H1 (cell line): ENCODE measurements at regions not wholly inside any gene's neighbourhood (a gene's known extent, or its start where the extent isn't known, plus 50 kb on each side); places are given as distances from the start of the nearest gene placed in this dataset.

ENCODE experiments used
- CTCF ChIA-PET: fragments of 300-600 bp; sonication (Branson Sonifier 250); formaldehyde crosslinking; loops from one replicate; lab custom pipeline; 2021; ENCODE audit not compliant: partially characterized antibody; lab: Charles Lee
- POLR2A ChIA-PET: fragments of 300-600 bp; sonication (Branson Sonifier 250); formaldehyde crosslinking; loops from one replicate; lab custom pipeline; 2021; ENCODE audit warnings: inconsistent platforms; ENCODE audit not compliant: partially characterized antibody; lab: Charles Lee
- DNase-seq, 2 experiments: peaks; one replicate each; pipeline versions ENCODE4 v3.0.0 to v3.0.0-alpha.2; 2010 to 2022; ENCODE audit warnings: low spot score in 2 of 2, low read depth in 1 of 2, mixed read lengths in 1 of 2
- FAIRE-seq: peaks from 2 replicates; lab custom pipeline; 2011; peaks lifted over from hg19 to GRCh38; lab: Jason Lieb, UNC
- H2AFZ ChIP-seq: 2 replicates; pipeline ENCODE4 v1.8.1; 2012; ENCODE audit warnings: low read length, inconsistent platforms
- H2AK5ac ChIP-seq: 2 replicates; pipeline ENCODE4 v1.6.1; 2013; ENCODE audit warnings: low read depth, low read length
- H2BK120ac ChIP-seq: replicated peaks from 2 replicates; pipeline ENCODE3; 2013; ENCODE audit warnings: low read depth, low read length, inconsistent platforms
- H2BK12ac ChIP-seq: 2 replicates; pipeline ENCODE4 v1.6.1; 2013; ENCODE audit warnings: low read depth, low read length
- H2BK15ac ChIP-seq: 2 replicates; pipeline ENCODE4 v1.6.1; 2013; ENCODE audit warnings: low read length
- H2BK20ac ChIP-seq: 2 replicates; pipeline ENCODE4 v1.6.1; 2013; ENCODE audit warnings: low read length
- H2BK5ac ChIP-seq: 2 replicates; pipeline ENCODE4 v1.6.1; 2013; ENCODE audit warnings: low read depth, low read length
- H3K14ac ChIP-seq: 2 replicates; pipeline ENCODE4 v1.6.1; 2013; ENCODE audit warnings: inconsistent platforms; ENCODE audit not compliant: insufficient read length
- H3K18ac ChIP-seq: 2 replicates; pipeline ENCODE4 v1.6.1; 2013; ENCODE audit warnings: low read length; ENCODE audit errors: extremely low read depth
- H3K23ac ChIP-seq: 2 replicates; pipeline ENCODE4 v1.6.1; 2013; ENCODE audit warnings: inconsistent platforms; ENCODE audit not compliant: insufficient read length
- H3K23me2 ChIP-seq: 2 replicates; pipeline ENCODE4 v1.6.1; 2013; ENCODE audit warnings: low read depth, low read length
- H3K27ac ChIP-seq: 2 replicates; pipeline ENCODE4 v1.6.1; 2011; ENCODE audit warnings: low read depth, low read length, inconsistent platforms
- H3K27me3 ChIP-seq, 4 experiments: replicated peaks in 1 of 4; 1 replicate in 1 of 4; 2 replicates in 3 of 4; pipeline versions ENCODE4 v1.6.1 to v1.8.1; 2011 to 2013; ENCODE audit warnings: low read length in 3 of 4, mild to moderate bottlenecking in 3 of 4, inconsistent platforms in 2 of 4, mixed read lengths in 2 of 4, moderate library complexity in 1 of 4; ENCODE audit not compliant: control insufficient read depth in 3 of 4, insufficient read depth in 3 of 4; ENCODE audit errors: extremely low read depth in 1 of 4
- H3K36me3 ChIP-seq, 4 experiments: 2 replicates each; pipeline versions ENCODE4 v1.6.1 to v1.8.1; 2011 to 2013; ENCODE audit warnings: mild to moderate bottlenecking in 4 of 4, low read length in 3 of 4, moderate library complexity in 2 of 4, control low read depth in 1 of 4, inconsistent platforms in 1 of 4; ENCODE audit not compliant: insufficient read depth in 4 of 4, control insufficient read depth in 2 of 4
- H3K4ac ChIP-seq: replicated peaks from 2 replicates; pipeline ENCODE3; 2013; ENCODE audit warnings: low read length, low read depth, mixed read lengths, inconsistent platforms; ENCODE audit not compliant: insufficient read length
- H3K4me1 ChIP-seq, 4 experiments: replicated peaks in 1 of 4; 1 replicate in 1 of 4; 2 replicates in 3 of 4; pipeline versions ENCODE4 v1.6.1 to v1.8.1; 2011 to 2013; ENCODE audit warnings: low read length in 3 of 4, inconsistent platforms in 2 of 4, mixed read lengths in 1 of 4; ENCODE audit not compliant: insufficient read depth in 4 of 4, control insufficient read depth in 3 of 4
- H3K4me2 ChIP-seq, 2 experiments: 2 replicates each; pipeline versions ENCODE4 v1.6.1 to v1.8.1; 2011 to 2013; ENCODE audit warnings: low read depth in 2 of 2, low read length in 2 of 2, control low read depth in 1 of 2, inconsistent platforms in 1 of 2, mild to moderate bottlenecking in 1 of 2; ENCODE audit not compliant: insufficient read depth in 1 of 2
- H3K4me3 ChIP-seq, 4 experiments: fragments of 200-600, 300-600 bp in 1 of 4; sonication (generic), shearing (Covaris generic), sonication (Bioruptor Twin) in 1 of 4; 2 replicates each; pipeline versions ENCODE4 v1.5.1 to v1.8.1; 2011 to 2016; ENCODE audit warnings: low read length in 4 of 4, low read depth in 3 of 4, control low read depth in 2 of 4, inconsistent platforms in 2 of 4, mild to moderate bottlenecking in 2 of 4, mixed read lengths in 1 of 4, moderate library complexity in 1 of 4; ENCODE audit not compliant: insufficient read depth in 2 of 4; ENCODE audit errors: extremely low read depth in 1 of 4
- H3K56ac ChIP-seq: replicated peaks from 2 replicates; pipeline ENCODE3; 2013; ENCODE audit warnings: low read depth, mild to moderate bottlenecking, mixed read lengths, low read length, inconsistent platforms; ENCODE audit not compliant: insufficient read length
- H3K79me1 ChIP-seq: 2 replicates; pipeline ENCODE4 v1.6.1; 2013; ENCODE audit warnings: low read depth, low read length, control low read depth
- H3K79me2 ChIP-seq, 2 experiments: 2 replicates each; pipeline versions ENCODE4 v1.6.1 to v1.8.1; 2012 to 2013; ENCODE audit warnings: low read length in 2 of 2, mild to moderate bottlenecking in 2 of 2, inconsistent platforms in 1 of 2; ENCODE audit not compliant: insufficient read depth in 2 of 2, control insufficient read depth in 1 of 2
- H3K9ac ChIP-seq, 4 experiments: replicated peaks in 1 of 4; 1 replicate in 1 of 4; 2 replicates in 3 of 4; pipeline versions ENCODE4 v1.6.1 to v1.8.1; 2011 to 2013; ENCODE audit warnings: low read depth in 3 of 4, low read length in 3 of 4, control low read depth in 2 of 4, mild to moderate bottlenecking in 2 of 4, moderate library complexity in 2 of 4, inconsistent platforms in 1 of 4; ENCODE audit errors: extremely low read depth in 1 of 4
- H3K9me3 ChIP-seq, 2 experiments: 2 replicates each; pipeline versions ENCODE4 v1.6.1 to v1.8.1; 2012 to 2013; ENCODE audit warnings: mild to moderate bottlenecking in 2 of 2, moderate library complexity in 2 of 2, control low read depth in 1 of 2, inconsistent platforms in 1 of 2, low read depth in 1 of 2, low read length in 1 of 2, mixed read lengths in 1 of 2; ENCODE audit not compliant: insufficient read depth in 2 of 2
- H4K20me1 ChIP-seq, 2 experiments: replicated peaks in 1 of 2; 2 replicates each; pipeline versions ENCODE3 to v1.8.1; 2011 to 2013; ENCODE audit warnings: inconsistent platforms in 2 of 2, low read length in 2 of 2, mild to moderate bottlenecking in 1 of 2; ENCODE audit not compliant: insufficient read depth in 2 of 2, control insufficient read depth in 1 of 2
- H4K5ac ChIP-seq: 2 replicates; pipeline ENCODE4 v1.6.1; 2013; ENCODE audit warnings: low read length, low read depth, mixed read lengths, inconsistent platforms; ENCODE audit not compliant: insufficient read length
- H4K8ac ChIP-seq: 2 replicates; pipeline ENCODE4 v1.8.0; 2013; ENCODE audit warnings: mild to moderate bottlenecking, moderate library complexity, low read length, inconsistent platforms; ENCODE audit not compliant: insufficient read depth; ENCODE audit errors: extremely low read depth
- H4K91ac ChIP-seq: replicated peaks from 2 replicates; pipeline ENCODE3; 2013; ENCODE audit warnings: low read length, mixed read lengths, inconsistent platforms; ENCODE audit not compliant: insufficient read length
- ASH2L ChIP-seq: fragments of 200-600, 300-600 bp; sonication (generic); IDR thresholded peaks from one replicate; pipeline ENCODE4 v1.7.1; 2017; ENCODE audit warnings: low read length
- BRCA1 ChIP-seq: IDR thresholded peaks from 2 replicates; pipeline ENCODE4 v1.6.1; 2012; ENCODE audit warnings: low read depth, low read length, improper control_type of control experiment
- EZH2 ChIP-seq: fragments of 200-600 bp; sonication (generic); IDR thresholded peaks from 2 replicates; pipeline ENCODE4 v1.7.1; 2012; ENCODE audit warnings: low read depth, mild to moderate bottlenecking, moderate library complexity, low read length, inconsistent platforms; ENCODE audit not compliant: severe bottlenecking
- GTF2F1 ChIP-seq: IDR thresholded peaks from 2 replicates; pipeline ENCODE4 v1.6.1; 2012; ENCODE audit warnings: low read depth, low read length, improper control_type of control experiment, borderline replicate concordance
- HDAC6 ChIP-seq: IDR thresholded peaks from one replicate; pipeline ENCODE4 v1.7.1; 2012; ENCODE audit warnings: low read depth, mild to moderate bottlenecking, inconsistent platforms, low read length, moderate library complexity
- JUN ChIP-seq: IDR thresholded peaks from 2 replicates; pipeline ENCODE4 v1.6.1; 2011; ENCODE audit warnings: low read depth, mild to moderate bottlenecking, improper control_type of control experiment, low read length
- JUND ChIP-seq: IDR thresholded peaks from 2 replicates; pipeline ENCODE4 v1.6.1; 2011; ENCODE audit warnings: mild to moderate bottlenecking, improper control_type of control experiment, low read length
- KDM4A ChIP-seq: IDR thresholded peaks from one replicate; pipeline ENCODE4 v1.7.1; 2012; ENCODE audit warnings: low read depth, mild to moderate bottlenecking, moderate library complexity, low read length, inconsistent platforms; ENCODE audit not compliant: severe bottlenecking
- NANOG ChIP-seq: IDR thresholded peaks from 2 replicates; pipeline ENCODE4 v1.6.1; 2011; ENCODE audit warnings: low read length, low read depth, mild to moderate bottlenecking, inconsistent platforms; ENCODE audit not compliant: insufficient read depth, poor library complexity, severe bottlenecking
- NRF1 ChIP-seq: IDR thresholded peaks from 2 replicates; pipeline ENCODE4 v1.6.1; 2011; ENCODE audit warnings: mild to moderate bottlenecking, low read depth, low read length, improper control_type of control experiment
- POLR2AphosphoS5 ChIP-seq: IDR thresholded peaks from 2 replicates; pipeline ENCODE4 v1.6.1; 2011; ENCODE audit warnings: low read depth, low read length
- RAD21 ChIP-seq, 2 experiments: IDR thresholded peaks in 1 of 2; conservative IDR thresholded peaks in 1 of 2; 2 replicates each; pipeline ENCODE4 v1.6.1; 2011; ENCODE audit warnings: low read depth in 2 of 2, low read length in 2 of 2, improper control_type of control experiment in 1 of 2, inconsistent platforms in 1 of 2, mild to moderate bottlenecking in 1 of 2, moderate library complexity in 1 of 2
- RBBP5 ChIP-seq: IDR thresholded peaks from 2 replicates; pipeline ENCODE4 v1.7.1; 2012; ENCODE audit warnings: low read depth, mild to moderate bottlenecking, inconsistent platforms, low read length, moderate library complexity, borderline replicate concordance
- SP1 ChIP-seq: IDR thresholded peaks from 2 replicates; pipeline ENCODE4 v1.6.1; 2011; ENCODE audit warnings: low read depth, low read length
- SUZ12 ChIP-seq: fragments of 200-600 bp; sonication (generic); IDR thresholded peaks from 2 replicates; pipeline ENCODE4 v1.6.1; 2012; ENCODE audit warnings: mild to moderate bottlenecking, inconsistent platforms, low read length, moderate library complexity, mixed read lengths
- WGBS, 2 experiments: shearing (Covaris generic) in 1 of 2; methylation state at CpG; one replicate each; pipeline versions ENCODE4 v1.1.6 to v1.1.7; 2013 to 2015; ENCODE audit warnings: low lambda C conversion rate in 2 of 2, mixed read lengths in 2 of 2, inconsistent platforms in 1 of 2, low coverage in 1 of 2, missing lambda C conversion rate in 1 of 2; ENCODE audit not compliant: insufficient replicate concordance in 2 of 2, insufficient coverage in 1 of 2, insufficient read length in 1 of 2; ENCODE audit errors: extremely low coverage in 1 of 2, missing lambda C conversion rate in 1 of 2; 5-methylcytosine and 5-hydroxymethylcytosine counted together

GRCh38 chr10:78381107-78381506, 347.4 kb downstream of the RPS24 start:
- Histone ChIP-seq H3K4me3 (no peak overlapping the region), H2AK5ac (no peak overlapping the region), H4K20me1 (no peaks in the 10 kb centered on the region), H3K14ac (no peak overlapping the region), H3K18ac (no peak overlapping the region), H4K8ac (no peak overlapping the region), H3K79me2 (no peaks in the 10 kb centered on the region; a peak in 1 of 4 replicates), H2AFZ (no peak overlapping the region), H2BK15ac (no peak overlapping the region), H2BK120ac (no peak overlapping the region), H3K27me3 (no peaks in the 10 kb centered on the region), H3K9me3 (peaks cover 4 to 5% of the 10 kb centered on the region in 2 experiments; a peak in 2 of 4 replicates), H2BK5ac (no peak overlapping the region), H3K4ac (no peak overlapping the region), H3K4me1 (peaks cover 0 to 7% (median 0%) of the 10 kb centered on the region in 4 experiments; a peak in 2 of 7 replicates), H3K79me1 (no peaks in the 10 kb centered on the region), H4K5ac (no peak overlapping the region), H2BK20ac (no peak overlapping the region), H3K27ac (no peak overlapping the region), H3K36me3 (no peaks in the 10 kb centered on the region), H2BK12ac (no peak overlapping the region), H3K23me2 (no peaks in the 10 kb centered on the region), H4K91ac (no peak overlapping the region), H3K4me2 (no peak overlapping the region), H3K23ac (no peak overlapping the region), H3K56ac (no peak overlapping the region), H3K9ac (no peak overlapping the region)
- ChIA-PET CTCF (interaction anchor here (0.6 to 2.8 kb wide), 19 partner anchors 10 to 885 kb away, joined by 3 to 21 read pairs (median 4); no protein-coding TSS in a partner anchor), POLR2A (interaction anchor here (1.0 kb wide), 1 partner anchor 11 kb away, joined by 3 read pairs; no protein-coding TSS in a partner anchor)
- FAIRE-seq (no peak), DNase-seq (peak in 1 of 2 experiments; percentile 74)
- WGBS, 2 experiments, result 69% methylated on average over 19 of the region's 19 CpGs; no CpG with 5 or more reads in 1 of the 2 experiments
- TF ChIP-seq BRCA1, result no peak
- no peak for TF ChIP-seq KDM4A
- TF ChIP-seq JUN, result no peak
- TF ChIP-seq SUZ12, result no peak
- TF ChIP-seq ASH2L, result no peak
- no peak for TF ChIP-seq NANOG
- TF ChIP-seq RAD21 (IDR thresholded peaks at IDR 0.05 in 1 of 2, conservative IDR thresholded peaks at IDR 0.05 in 1 of 2; ENCODE audit: low read depth in 2 of 2, low read length in 2 of 2), result peak; percentile 62 to 75
- no peak for TF ChIP-seq NRF1
- no peak for TF ChIP-seq GTF2F1
- TF ChIP-seq HDAC6, result no peak
- TF ChIP-seq JUND, result no peak
- TF ChIP-seq EZH2, result no peak
- no peak for TF ChIP-seq POLR2AphosphoS5
- no peak for TF ChIP-seq SP1
- no peak for TF ChIP-seq RBBP5
